GM12878 (cell line): ENCODE measurements at regions not wholly inside any gene's neighbourhood (a gene's known extent, or its start where the extent isn't known, plus 50 kb on each side); places are given as distances from the start of the nearest gene placed in this dataset.

ENCODE experiments used
- ATAC-seq: fragments of 200-7000 bp; cut with Tn5 transposase; 3 replicates; pipeline ENCODE4 v1.9.1; 2020; ENCODE audit warnings: mild to moderate bottlenecking, moderate library complexity
- BruUV-seq: library from RNA; stranded (reverse); fragments of 400-500 nt; replicated peaks from 2 replicates; lab custom pipeline; 2021; lab: Mats Ljungman, UMichigan
- CTCF ChIA-PET: fragments of 300-600 bp; sonication (Branson Sonifier 250); formaldehyde crosslinking; extraction: SDS; loops from one replicate; lab custom pipeline; 2021; ENCODE audit warnings: inconsistent platforms; lab: Yijun Ruan, JAX
- POLR2A ChIA-PET: fragments of 350-600 bp; formaldehyde crosslinking; extraction: SDS; loops from one replicate; lab custom pipeline; 2021; ENCODE audit warnings: inconsistent platforms; lab: Charles Lee
- RAD21 ChIA-PET: fragments of 300-600 bp; sonication (Branson Sonifier 250); formaldehyde crosslinking; loops from one replicate; lab custom pipeline; 2023; ENCODE audit warnings: antibody characterized with exemption; ENCODE audit not compliant: unreplicated experiment; lab: Charles Lee
- SMC1A ChIA-PET: fragments of 300-600 bp; sonication (Branson Sonifier 250); formaldehyde crosslinking; loops from one replicate; lab custom pipeline; 2023; ENCODE audit not compliant: unreplicated experiment, uncharacterized antibody; lab: Charles Lee
- DNase-seq: peaks from one replicate; pipeline ENCODE4 v3.0.0-alpha.2; 2011; ENCODE audit warnings: low read depth, low spot score
- FAIRE-seq: peaks from 3 replicates; lab custom pipeline; 2011; peaks lifted over from hg19 to GRCh38; lab: Jason Lieb, UNC
- H2AFZ ChIP-seq: 2 replicates; pipeline ENCODE4 v1.6.0; 2011; ENCODE audit warnings: low read depth, low read length, control low read depth; ENCODE audit not compliant: control insufficient read depth
- H3K27ac ChIP-seq: 2 replicates; pipeline ENCODE4 v1.5.1; 2011; ENCODE audit warnings: control low read depth; ENCODE audit not compliant: control insufficient read depth, insufficient read depth
- H3K27me3 ChIP-seq, 2 experiments: replicated peaks in 1 of 2; 2 replicates each; pipeline versions ENCODE4 v1.6.0 to v1.6.1; 2011; ENCODE audit warnings: low read length in 1 of 2; ENCODE audit not compliant: control insufficient read depth in 2 of 2, insufficient read depth in 2 of 2
- H3K36me3 ChIP-seq, 2 experiments: 2 replicates each; pipeline ENCODE4 v1.5.1; 2011; ENCODE audit warnings: low read length in 1 of 2; ENCODE audit not compliant: control insufficient read depth in 2 of 2, insufficient read depth in 2 of 2
- H3K4me1 ChIP-seq: 2 replicates; pipeline ENCODE4 v1.6.1; 2011; ENCODE audit warnings: mild to moderate bottlenecking, low read length, moderate library complexity, mixed read lengths; ENCODE audit not compliant: control insufficient read depth, insufficient read depth
- H3K4me2 ChIP-seq: 2 replicates; pipeline ENCODE4 v1.6.0; 2011; ENCODE audit warnings: control low read depth; ENCODE audit not compliant: control insufficient read depth, insufficient read depth
- H3K4me3 ChIP-seq: fragments of 200-600 bp; sonication (generic); 2 replicates; pipeline ENCODE4 v1.5.1; 2016
- H3K79me2 ChIP-seq: 2 replicates; pipeline ENCODE4 v1.6.0; 2011; ENCODE audit warnings: low read length; ENCODE audit not compliant: control insufficient read depth, insufficient read depth
- H3K9ac ChIP-seq: 2 replicates; pipeline ENCODE4 v1.8.0; 2011; ENCODE audit warnings: low read length, control low read depth, mixed read lengths; ENCODE audit not compliant: control insufficient read depth, insufficient read depth
- H3K9me3 ChIP-seq: replicated peaks from 3 replicates; pipeline ENCODE4 v1.5.1; 2011; ENCODE audit warnings: mild to moderate bottlenecking, low read length; ENCODE audit not compliant: control insufficient read depth, insufficient read depth
- H4K20me1 ChIP-seq: 2 replicates; pipeline ENCODE4 v1.6.0; 2011; ENCODE audit not compliant: control insufficient read depth, insufficient read depth
- CREB1 ChIP-seq: IDR thresholded peaks from 2 replicates; pipeline ENCODE4 v1.6.1; 2012; ENCODE audit warnings: low read depth, mild to moderate bottlenecking, inconsistent platforms
- JUND ChIP-seq: IDR thresholded peaks from 2 replicates; pipeline ENCODE4 v1.6.1; 2012; ENCODE audit warnings: low read depth, mild to moderate bottlenecking, low read length, improper control_type of control experiment, moderate library complexity
- NFXL1 ChIP-seq: fragments of 450-650 bp; IDR thresholded peaks from 2 replicates; pipeline ENCODE4 v1.6.1; 2017; ENCODE audit warnings: antibody characterized with exemption, mild to moderate bottlenecking, borderline replicate concordance
- NFYA ChIP-seq: IDR thresholded peaks from 2 replicates; pipeline ENCODE4 v1.6.1; 2011; ENCODE audit warnings: low read depth, mild to moderate bottlenecking, low read length, improper control_type of control experiment, borderline replicate concordance
- PKNOX1 ChIP-seq: fragments of 450-650 bp; IDR thresholded peaks from 2 replicates; pipeline ENCODE4 v1.6.1; 2016; ENCODE audit warnings: mild to moderate bottlenecking
- SKIL ChIP-seq: fragments of 450-650 bp; IDR thresholded peaks from 2 replicates; pipeline ENCODE4 v1.6.1; 2017; ENCODE audit warnings: mild to moderate bottlenecking, low read depth, inconsistent platforms; ENCODE audit not compliant: poor library complexity, severe bottlenecking
- SREBF2 ChIP-seq: IDR thresholded peaks from 2 replicates; pipeline ENCODE4 v1.6.1; 2012; ENCODE audit warnings: mild to moderate bottlenecking, low read length
- SRF ChIP-seq, 2 experiments: IDR thresholded peaks; 2 replicates each; pipeline ENCODE4 v1.6.1; 2011; ENCODE audit warnings: low read depth in 2 of 2, low read length in 2 of 2, mild to moderate bottlenecking in 1 of 2, moderate library complexity in 1 of 2
- STAT3 ChIP-seq: IDR thresholded peaks from 2 replicates; pipeline ENCODE4 v1.6.1; 2011; ENCODE audit warnings: low read depth, low read length, improper control_type of control experiment
- TARDBP ChIP-seq: IDR thresholded peaks from 2 replicates; pipeline ENCODE4 v1.6.1; 2016; ENCODE audit warnings: borderline replicate concordance
- YBX1 ChIP-seq: fragments of 450-650 bp; IDR thresholded peaks from 2 replicates; pipeline ENCODE4 v1.6.1; 2016; ENCODE audit warnings: antibody characterized with exemption
- WGBS: methylation state at CpG from one replicate; pipeline ENCODE4 v1.1.6; 2016; ENCODE audit warnings: low lambda C conversion rate; ENCODE audit not compliant: insufficient replicate concordance, insufficient coverage; ENCODE audit errors: missing lambda C conversion rate; 5-methylcytosine and 5-hydroxymethylcytosine counted together
- in situ Hi-C: fragments of 300-500 bp; cut with MboI; formaldehyde crosslinking; loops from 9 replicates; pipeline ENCODE4 v1.14.3; 2018; ENCODE audit warnings: mixed read lengths
- intact Hi-C: fragments of 100-400 bp; cut with micrococcal nuclease; formaldehyde crosslinking; loops from one replicate; pipeline ENCODE4 v1.14.2; 2022; ENCODE audit not compliant: unreplicated experiment

GRCh38 chr9:129400001-129400970 lies 220.6 kb downstream of the C9orf50 start (continued):
- TF ChIP-seq SREBF2 (no peak), YBX1 (no peak), TARDBP (no peak), CREB1 (no peak), STAT3 (no peak)
- TF ChIP-seq, all 136 proteins: peak for 0

GRCh38 chr9:129399634-129399990 lies 221.3 kb downstream of the C9orf50 start:
- Histone ChIP-seq H3K4me2 (no peak overlapping the region), H3K4me3 (no peak overlapping the region), H3K36me3 (no peaks in the 10 kb centered on the region), H3K9ac (no peak overlapping the region), H4K20me1 (no peaks in the 10 kb centered on the region), H3K9me3 (no peaks in the 10 kb centered on the region), H3K4me1 (no peaks in the 10 kb centered on the region; the same call in 1 of the 2 replicates), H3K27me3 (no peaks in the 10 kb centered on the region), H3K27ac (no peak overlapping the region), H3K79me2 (no peaks in the 10 kb centered on the region), H2AFZ (no peak overlapping the region)
- in situ Hi-C loops, result no loop called here
- no peak for DNase-seq
- no peak for TF ChIP-seq SRF (IDR thresholded peaks at IDR 0.05; ENCODE audit: low read depth in 2 of 2, low read length in 2 of 2)
- TF ChIP-seq NFXL1, result no peak
- TF ChIP-seq PKNOX1, result no peak
- TF ChIP-seq NFYA, result no peak
- no peak for TF ChIP-seq SKIL
- no peak for TF ChIP-seq JUND
- SMC1A ChIA-PET, result no interaction called here
- intact Hi-C loops, result no loop called here
- RAD21 ChIA-PET, result interaction anchor here (0.5 kb wide), 1 partner anchor 220 kb away, joined by 3 read pairs; no protein-coding TSS in a partner anchor
- FAIRE-seq, result no peak
- 15% methylated on average over 8 of the region's 8 CpGs for WGBS
- BruUV-seq, result no TSS peak
- POLR2A ChIA-PET, result no interaction called here
- CTCF ChIA-PET, result no interaction called here
- no peak for ATAC-seq
